Astrocyte (in vitro differentiated cells and primary cell): ENCODE measurements at regions not wholly inside any gene's neighbourhood (a gene's known extent, or its start where the extent isn't known, plus 50 kb on each side); places are given as distances from the start of the nearest gene placed in this dataset.

Experiments
- EZH2 ChIP-seq: IDR thresholded peaks from 2 replicates; pipeline ENCODE4 v1.6.1; 2012; ENCODE audit warnings: mild to moderate bottlenecking, low read length, inconsistent platforms; ENCODE audit not compliant: insufficient read depth
- TF ChIP-seq, protein P1 (sequence below): IDR thresholded peaks from 2 replicates; pipeline ENCODE4 v1.5.1; 2011; ENCODE audit warnings: low read depth, mild to moderate bottlenecking, inconsistent platforms, low read length, moderate library complexity; ENCODE audit not compliant: insufficient read depth

DNA sequence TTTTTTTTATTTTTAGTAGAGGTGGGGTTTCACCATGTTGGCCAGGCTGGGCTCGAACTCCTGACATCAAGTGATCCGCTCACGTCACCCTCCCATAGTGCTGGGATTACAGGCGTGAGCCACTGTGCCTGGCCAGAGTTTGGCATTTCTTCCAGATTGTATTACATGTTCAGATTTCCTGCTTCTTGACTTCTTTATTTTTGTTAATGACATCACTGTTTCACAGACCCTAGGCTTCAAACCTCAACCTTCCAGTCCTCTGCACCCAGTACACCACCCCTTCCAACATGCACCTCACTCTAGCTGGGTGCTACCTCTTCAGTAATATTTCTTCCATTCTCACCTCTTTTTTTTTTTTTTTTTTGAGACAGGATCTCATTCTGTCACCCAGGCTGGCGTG lies 53.6 kb upstream of the ZFHX3 start:
- TF ChIP-seq, protein P1, sequence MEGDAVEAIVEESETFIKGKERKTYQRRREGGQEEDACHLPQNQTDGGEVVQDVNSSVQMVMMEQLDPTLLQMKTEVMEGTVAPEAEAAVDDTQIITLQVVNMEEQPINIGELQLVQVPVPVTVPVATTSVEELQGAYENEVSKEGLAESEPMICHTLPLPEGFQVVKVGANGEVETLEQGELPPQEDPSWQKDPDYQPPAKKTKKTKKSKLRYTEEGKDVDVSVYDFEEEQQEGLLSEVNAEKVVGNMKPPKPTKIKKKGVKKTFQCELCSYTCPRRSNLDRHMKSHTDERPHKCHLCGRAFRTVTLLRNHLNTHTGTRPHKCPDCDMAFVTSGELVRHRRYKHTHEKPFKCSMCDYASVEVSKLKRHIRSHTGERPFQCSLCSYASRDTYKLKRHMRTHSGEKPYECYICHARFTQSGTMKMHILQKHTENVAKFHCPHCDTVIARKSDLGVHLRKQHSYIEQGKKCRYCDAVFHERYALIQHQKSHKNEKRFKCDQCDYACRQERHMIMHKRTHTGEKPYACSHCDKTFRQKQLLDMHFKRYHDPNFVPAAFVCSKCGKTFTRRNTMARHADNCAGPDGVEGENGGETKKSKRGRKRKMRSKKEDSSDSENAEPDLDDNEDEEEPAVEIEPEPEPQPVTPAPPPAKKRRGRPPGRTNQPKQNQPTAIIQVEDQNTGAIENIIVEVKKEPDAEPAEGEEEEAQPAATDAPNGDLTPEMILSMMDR: no peak
- TF ChIP-seq EZH2: no peak
